Keratinocyte (primary cell): ENCODE measurements at regions not wholly inside any gene's neighbourhood (a gene's known extent, or its start where the extent isn't known, plus 50 kb on each side); places are given as distances from the start of the nearest gene placed in this dataset.

ENCODE experiments used
- EZH2 ChIP-seq: IDR thresholded peaks from one replicate; pipeline ENCODE4 v1.6.1; 2012; ENCODE audit warnings: inconsistent platforms, mild to moderate bottlenecking, low read length, moderate library complexity
- TF ChIP-seq, protein P1 (sequence below), 3 experiments: IDR thresholded peaks in 1 of 3; conservative IDR thresholded peaks in 1 of 3; optimal IDR thresholded peaks in 1 of 3; 2 replicates in 2 of 3; 3 replicates in 1 of 3; pipeline versions ENCODE3 to v1.5.1; 2011; ENCODE audit warnings: low read length in 3 of 3, mild to moderate bottlenecking in 3 of 3, moderate library complexity in 2 of 3, control low read depth in 1 of 3, inconsistent platforms in 1 of 3; ENCODE audit not compliant: insufficient read depth in 2 of 3; ENCODE audit errors: extremely low read depth in 1 of 3

DNA sequence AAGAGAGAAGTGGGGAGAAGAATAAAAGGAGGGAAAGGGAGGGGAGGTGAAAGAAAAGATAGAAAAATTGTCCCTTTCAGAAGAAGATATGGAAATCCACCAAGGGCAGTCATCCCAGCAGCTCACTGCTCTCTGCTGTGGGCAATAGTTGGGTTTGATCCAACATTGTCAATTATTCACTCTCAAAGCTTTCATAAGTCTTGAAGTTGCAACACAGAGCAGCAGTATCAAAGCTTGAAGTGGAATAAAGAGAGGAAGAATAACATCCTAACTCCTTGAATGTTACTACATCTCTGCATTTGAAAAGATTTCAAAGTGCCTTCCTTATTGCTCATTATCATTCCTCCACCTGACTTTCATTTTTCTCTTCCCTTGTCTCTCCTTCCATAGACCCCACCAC lies 62.3 kb upstream of the HHIP start:
- TF ChIP-seq, protein P1, sequence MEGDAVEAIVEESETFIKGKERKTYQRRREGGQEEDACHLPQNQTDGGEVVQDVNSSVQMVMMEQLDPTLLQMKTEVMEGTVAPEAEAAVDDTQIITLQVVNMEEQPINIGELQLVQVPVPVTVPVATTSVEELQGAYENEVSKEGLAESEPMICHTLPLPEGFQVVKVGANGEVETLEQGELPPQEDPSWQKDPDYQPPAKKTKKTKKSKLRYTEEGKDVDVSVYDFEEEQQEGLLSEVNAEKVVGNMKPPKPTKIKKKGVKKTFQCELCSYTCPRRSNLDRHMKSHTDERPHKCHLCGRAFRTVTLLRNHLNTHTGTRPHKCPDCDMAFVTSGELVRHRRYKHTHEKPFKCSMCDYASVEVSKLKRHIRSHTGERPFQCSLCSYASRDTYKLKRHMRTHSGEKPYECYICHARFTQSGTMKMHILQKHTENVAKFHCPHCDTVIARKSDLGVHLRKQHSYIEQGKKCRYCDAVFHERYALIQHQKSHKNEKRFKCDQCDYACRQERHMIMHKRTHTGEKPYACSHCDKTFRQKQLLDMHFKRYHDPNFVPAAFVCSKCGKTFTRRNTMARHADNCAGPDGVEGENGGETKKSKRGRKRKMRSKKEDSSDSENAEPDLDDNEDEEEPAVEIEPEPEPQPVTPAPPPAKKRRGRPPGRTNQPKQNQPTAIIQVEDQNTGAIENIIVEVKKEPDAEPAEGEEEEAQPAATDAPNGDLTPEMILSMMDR (optimal IDR thresholded peaks at IDR 0.05 in 1 of 3, IDR thresholded peaks at IDR 0.05 in 1 of 3, conservative IDR thresholded peaks at IDR 0.05 in 1 of 3; ENCODE audit: extremely low read depth in 1 of 3, insufficient read depth in 2 of 3, low read length in 3 of 3), result no peak
- no peak for TF ChIP-seq EZH2
